SK-N-SH (cell line): ENCODE measurements at regions not wholly inside any gene's neighbourhood (a gene's known extent, or its start where the extent isn't known, plus 50 kb on each side); places are given as distances from the start of the nearest gene placed in this dataset.

Experiments
- CHD2 ChIP-seq: fragments of 150-350 bp; IDR thresholded peaks from 2 replicates; pipeline ENCODE4 v1.6.1; 2018; ENCODE audit warnings: low read length; ENCODE audit not compliant: partially characterized antibody
- ELF1 ChIP-seq: IDR thresholded peaks from 2 replicates; pipeline ENCODE4 v1.4.0; 2012
- EZH2phosphoT487 ChIP-seq: fragments of 200-600 bp; sonication (generic); IDR thresholded peaks from 2 replicates; pipeline ENCODE4 v1.6.1; 2017; ENCODE audit warnings: low read depth, mixed run types, mild to moderate bottlenecking, antibody characterized with exemption, moderate library complexity, borderline replicate concordance
- GATA2 ChIP-seq: sonication (generic); formaldehyde crosslinking; IDR thresholded peaks from 2 replicates; pipeline ENCODE4 v1.5.0; 2020; ENCODE audit warnings: mild to moderate bottlenecking, missing genetic modification reagents
- JUND ChIP-seq: IDR thresholded peaks from 2 replicates; pipeline ENCODE4 v1.4.0; 2012
- MEF2A ChIP-seq: IDR thresholded peaks from 2 replicates; pipeline ENCODE4 v1.4.0; 2012; ENCODE audit warnings: low read depth, borderline replicate concordance
- MXI1 ChIP-seq: IDR thresholded peaks from 2 replicates; pipeline ENCODE4 v1.6.1; 2012; ENCODE audit warnings: mild to moderate bottlenecking, low read depth, low read length, improper control_type of control experiment
- NRF1 ChIP-seq: IDR thresholded peaks from 2 replicates; pipeline ENCODE4 v1.6.1; 2012; ENCODE audit warnings: low read depth, mild to moderate bottlenecking, low read length
- POLR2AphosphoS5 ChIP-seq: IDR thresholded peaks from 2 replicates; pipeline ENCODE4 v1.6.1; 2012; ENCODE audit warnings: low read depth, low read length
- RAD21 ChIP-seq: IDR thresholded peaks from 2 replicates; pipeline ENCODE4 v1.6.1; 2012; ENCODE audit warnings: mild to moderate bottlenecking, low read length
- RFX5 ChIP-seq: IDR thresholded peaks from 2 replicates; pipeline ENCODE4 v1.6.1; 2012; ENCODE audit warnings: mild to moderate bottlenecking, improper control_type of control experiment, low read length
- SMC3 ChIP-seq: IDR thresholded peaks from 2 replicates; pipeline ENCODE4 v1.6.1; 2012; ENCODE audit warnings: low read depth, low read length, improper control_type of control experiment
- TF ChIP-seq, protein P1 (sequence below): IDR thresholded peaks from 2 replicates; pipeline ENCODE4 v1.6.1; 2012; ENCODE audit warnings: mild to moderate bottlenecking, low read depth, low read length, moderate library complexity
- TF ChIP-seq, protein P2 (sequence below): fragments of 200-600 bp; sonication (generic); IDR thresholded peaks from 2 replicates; pipeline ENCODE4 v1.6.1; 2017; ENCODE audit warnings: antibody characterized with exemption, mild to moderate bottlenecking, moderate library complexity
- TF ChIP-seq, protein P3 (sequence below): IDR thresholded peaks from 2 replicates; pipeline ENCODE4 v1.4.0; 2012; ENCODE audit warnings: low read depth, borderline replicate concordance
- TF ChIP-seq, protein P4 (sequence below): IDR thresholded peaks from 2 replicates; pipeline ENCODE4 v1.4.0; 2012; ENCODE audit warnings: low read depth
- TF ChIP-seq, protein P5 (sequence below): IDR thresholded peaks from 2 replicates; pipeline ENCODE4; 2012

DNA sequence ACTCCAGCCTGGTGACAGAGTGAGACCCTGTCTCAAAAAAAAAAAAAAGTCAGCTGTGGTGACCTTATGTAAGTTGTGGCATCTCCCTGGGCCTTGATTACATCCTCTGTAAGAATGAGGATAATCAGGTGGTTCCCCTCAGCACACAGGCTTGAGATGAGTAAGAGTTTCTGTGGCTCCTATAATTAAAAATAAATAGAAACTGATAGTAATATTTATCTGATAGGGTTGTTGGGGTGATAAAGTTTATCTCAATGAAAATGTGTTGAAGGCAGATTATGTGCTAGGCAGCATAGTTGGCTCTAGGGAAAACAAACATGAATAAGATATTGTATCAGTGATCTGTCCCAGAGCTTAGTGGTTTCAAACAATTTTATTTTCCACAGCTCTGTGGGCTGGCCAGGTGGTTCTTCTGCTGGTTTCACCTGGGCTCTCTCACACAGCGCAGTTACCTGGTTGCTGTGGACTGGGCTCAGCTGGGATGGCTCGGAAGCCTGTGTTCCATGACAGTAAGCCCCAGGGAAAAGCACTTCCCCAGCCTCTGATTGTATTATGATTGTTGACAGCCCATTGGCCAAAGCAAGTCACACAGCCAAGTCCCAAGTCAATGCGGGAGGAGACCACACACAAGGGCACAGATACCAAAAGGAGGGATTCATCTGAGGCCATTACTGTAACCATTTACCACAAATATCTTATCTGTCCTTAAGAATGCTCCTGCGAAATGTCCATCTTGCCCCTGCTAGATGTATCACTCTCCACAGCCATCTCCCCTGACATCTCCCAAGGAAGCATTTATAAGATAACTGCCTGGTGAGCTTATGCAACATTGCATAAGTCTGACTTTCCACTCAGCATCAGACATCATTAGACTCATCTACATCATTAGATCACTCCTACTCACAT lies 151.7 kb downstream of the NUAK1 start (continued):
- TF ChIP-seq JUND (peak; percentile 87), NRF1 (no peak), RAD21 (no peak), RFX5 (no peak), MXI1 (no peak), MEF2A (no peak), CHD2 (no peak), SMC3 (no peak), GATA2 (CRISPR knock-in tag) (no peak), ELF1 (no peak), POLR2AphosphoS5 (peak; percentile 85; the same call in 1 of the 2 replicates), EZH2phosphoT487 (no peak)
- TF ChIP-seq, protein P1, sequence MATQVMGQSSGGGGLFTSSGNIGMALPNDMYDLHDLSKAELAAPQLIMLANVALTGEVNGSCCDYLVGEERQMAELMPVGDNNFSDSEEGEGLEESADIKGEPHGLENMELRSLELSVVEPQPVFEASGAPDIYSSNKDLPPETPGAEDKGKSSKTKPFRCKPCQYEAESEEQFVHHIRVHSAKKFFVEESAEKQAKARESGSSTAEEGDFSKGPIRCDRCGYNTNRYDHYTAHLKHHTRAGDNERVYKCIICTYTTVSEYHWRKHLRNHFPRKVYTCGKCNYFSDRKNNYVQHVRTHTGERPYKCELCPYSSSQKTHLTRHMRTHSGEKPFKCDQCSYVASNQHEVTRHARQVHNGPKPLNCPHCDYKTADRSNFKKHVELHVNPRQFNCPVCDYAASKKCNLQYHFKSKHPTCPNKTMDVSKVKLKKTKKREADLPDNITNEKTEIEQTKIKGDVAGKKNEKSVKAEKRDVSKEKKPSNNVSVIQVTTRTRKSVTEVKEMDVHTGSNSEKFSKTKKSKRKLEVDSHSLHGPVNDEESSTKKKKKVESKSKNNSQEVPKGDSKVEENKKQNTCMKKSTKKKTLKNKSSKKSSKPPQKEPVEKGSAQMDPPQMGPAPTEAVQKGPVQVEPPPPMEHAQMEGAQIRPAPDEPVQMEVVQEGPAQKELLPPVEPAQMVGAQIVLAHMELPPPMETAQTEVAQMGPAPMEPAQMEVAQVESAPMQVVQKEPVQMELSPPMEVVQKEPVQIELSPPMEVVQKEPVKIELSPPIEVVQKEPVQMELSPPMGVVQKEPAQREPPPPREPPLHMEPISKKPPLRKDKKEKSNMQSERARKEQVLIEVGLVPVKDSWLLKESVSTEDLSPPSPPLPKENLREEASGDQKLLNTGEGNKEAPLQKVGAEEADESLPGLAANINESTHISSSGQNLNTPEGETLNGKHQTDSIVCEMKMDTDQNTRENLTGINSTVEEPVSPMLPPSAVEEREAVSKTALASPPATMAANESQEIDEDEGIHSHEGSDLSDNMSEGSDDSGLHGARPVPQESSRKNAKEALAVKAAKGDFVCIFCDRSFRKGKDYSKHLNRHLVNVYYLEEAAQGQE, result 0 out of 2 replicates have a peak, but pooled peaks have one; percentile 29
- TF ChIP-seq, protein P2, sequence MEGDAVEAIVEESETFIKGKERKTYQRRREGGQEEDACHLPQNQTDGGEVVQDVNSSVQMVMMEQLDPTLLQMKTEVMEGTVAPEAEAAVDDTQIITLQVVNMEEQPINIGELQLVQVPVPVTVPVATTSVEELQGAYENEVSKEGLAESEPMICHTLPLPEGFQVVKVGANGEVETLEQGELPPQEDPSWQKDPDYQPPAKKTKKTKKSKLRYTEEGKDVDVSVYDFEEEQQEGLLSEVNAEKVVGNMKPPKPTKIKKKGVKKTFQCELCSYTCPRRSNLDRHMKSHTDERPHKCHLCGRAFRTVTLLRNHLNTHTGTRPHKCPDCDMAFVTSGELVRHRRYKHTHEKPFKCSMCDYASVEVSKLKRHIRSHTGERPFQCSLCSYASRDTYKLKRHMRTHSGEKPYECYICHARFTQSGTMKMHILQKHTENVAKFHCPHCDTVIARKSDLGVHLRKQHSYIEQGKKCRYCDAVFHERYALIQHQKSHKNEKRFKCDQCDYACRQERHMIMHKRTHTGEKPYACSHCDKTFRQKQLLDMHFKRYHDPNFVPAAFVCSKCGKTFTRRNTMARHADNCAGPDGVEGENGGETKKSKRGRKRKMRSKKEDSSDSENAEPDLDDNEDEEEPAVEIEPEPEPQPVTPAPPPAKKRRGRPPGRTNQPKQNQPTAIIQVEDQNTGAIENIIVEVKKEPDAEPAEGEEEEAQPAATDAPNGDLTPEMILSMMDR, result no peak
- TF ChIP-seq, protein P3, sequence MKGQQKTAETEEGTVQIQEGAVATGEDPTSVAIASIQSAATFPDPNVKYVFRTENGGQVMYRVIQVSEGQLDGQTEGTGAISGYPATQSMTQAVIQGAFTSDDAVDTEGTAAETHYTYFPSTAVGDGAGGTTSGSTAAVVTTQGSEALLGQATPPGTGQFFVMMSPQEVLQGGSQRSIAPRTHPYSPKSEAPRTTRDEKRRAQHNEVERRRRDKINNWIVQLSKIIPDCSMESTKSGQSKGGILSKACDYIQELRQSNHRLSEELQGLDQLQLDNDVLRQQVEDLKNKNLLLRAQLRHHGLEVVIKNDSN, result 0 out of 2 replicates have a peak, but pooled peaks have one; percentile 4
- TF ChIP-seq, protein P4, sequence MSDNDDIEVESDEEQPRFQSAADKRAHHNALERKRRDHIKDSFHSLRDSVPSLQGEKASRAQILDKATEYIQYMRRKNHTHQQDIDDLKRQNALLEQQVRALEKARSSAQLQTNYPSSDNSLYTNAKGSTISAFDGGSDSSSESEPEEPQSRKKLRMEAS, result peak; percentile 24; the same call in 1 of the 2 replicates
- TF ChIP-seq, protein P5, sequence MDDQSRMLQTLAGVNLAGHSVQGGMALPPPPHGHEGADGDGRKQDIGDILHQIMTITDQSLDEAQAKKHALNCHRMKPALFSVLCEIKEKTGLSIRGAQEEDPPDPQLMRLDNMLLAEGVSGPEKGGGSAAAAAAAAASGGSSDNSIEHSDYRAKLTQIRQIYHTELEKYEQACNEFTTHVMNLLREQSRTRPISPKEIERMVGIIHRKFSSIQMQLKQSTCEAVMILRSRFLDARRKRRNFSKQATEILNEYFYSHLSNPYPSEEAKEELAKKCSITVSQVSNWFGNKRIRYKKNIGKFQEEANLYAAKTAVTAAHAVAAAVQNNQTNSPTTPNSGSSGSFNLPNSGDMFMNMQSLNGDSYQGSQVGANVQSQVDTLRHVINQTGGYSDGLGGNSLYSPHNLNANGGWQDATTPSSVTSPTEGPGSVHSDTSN, result peak; percentile 95
